HEK293T (cell line): ENCODE measurements at regions not wholly inside any gene's neighbourhood (a gene's known extent, or its start where the extent isn't known, plus 50 kb on each side); places are given as distances from the start of the nearest gene placed in this dataset.

Experiments used
- ARNT ChIP-seq: fragments of 450-650 bp; IDR thresholded peaks from 2 replicates; pipeline ENCODE4 v1.6.1; 2017; ENCODE audit warnings: mild to moderate bottlenecking
- BHLHE40 ChIP-seq: fragments of 450-650 bp; IDR thresholded peaks from 2 replicates; pipeline ENCODE4 v1.6.1; 2016; ENCODE audit warnings: mild to moderate bottlenecking, moderate library complexity, borderline replicate concordance
- CTBP1 ChIP-seq: fragments of 450-650 bp; IDR thresholded peaks from 2 replicates; pipeline ENCODE4 v1.6.1; 2016; ENCODE audit warnings: borderline replicate concordance
- ELF4 ChIP-seq: fragments of 450-650 bp; IDR thresholded peaks from 2 replicates; pipeline ENCODE4 v1.6.1; 2017; ENCODE audit warnings: antibody characterized with exemption
- FOXA1 ChIP-seq: fragments of 450-650 bp; IDR thresholded peaks from 2 replicates; pipeline ENCODE4 v1.6.1; 2016; ENCODE audit warnings: mild to moderate bottlenecking
- FOXM1 ChIP-seq: fragments of 450-650 bp; IDR thresholded peaks from 2 replicates; pipeline ENCODE4 v1.6.1; 2017; ENCODE audit warnings: mild to moderate bottlenecking, borderline replicate concordance
- L3MBTL2 ChIP-seq: fragments of 450-650 bp; conservative IDR thresholded peaks from 2 replicates; pipeline ENCODE4 v1.6.1; 2016; ENCODE audit warnings: mild to moderate bottlenecking
- NFRKB ChIP-seq: fragments of 450-650 bp; IDR thresholded peaks from 2 replicates; pipeline ENCODE4 v1.6.1; 2016; ENCODE audit warnings: mild to moderate bottlenecking, moderate library complexity
- PKNOX1 ChIP-seq: fragments of 450-650 bp; IDR thresholded peaks from 2 replicates; pipeline ENCODE4 v1.6.1; 2016
- SP1 ChIP-seq: fragments of 450-650 bp; IDR thresholded peaks from 2 replicates; pipeline ENCODE4 v1.6.1; 2017
- SUZ12 ChIP-seq: fragments of 450-650 bp; IDR thresholded peaks from 2 replicates; pipeline ENCODE4 v1.6.1; 2016; ENCODE audit warnings: mild to moderate bottlenecking
- TARDBP ChIP-seq: fragments of 450-650 bp; IDR thresholded peaks from 2 replicates; pipeline ENCODE4 v1.6.1; 2016
- ZNF384 ChIP-seq: fragments of 450-650 bp; IDR thresholded peaks from 2 replicates; pipeline ENCODE4 v1.6.1; 2016

DNA sequence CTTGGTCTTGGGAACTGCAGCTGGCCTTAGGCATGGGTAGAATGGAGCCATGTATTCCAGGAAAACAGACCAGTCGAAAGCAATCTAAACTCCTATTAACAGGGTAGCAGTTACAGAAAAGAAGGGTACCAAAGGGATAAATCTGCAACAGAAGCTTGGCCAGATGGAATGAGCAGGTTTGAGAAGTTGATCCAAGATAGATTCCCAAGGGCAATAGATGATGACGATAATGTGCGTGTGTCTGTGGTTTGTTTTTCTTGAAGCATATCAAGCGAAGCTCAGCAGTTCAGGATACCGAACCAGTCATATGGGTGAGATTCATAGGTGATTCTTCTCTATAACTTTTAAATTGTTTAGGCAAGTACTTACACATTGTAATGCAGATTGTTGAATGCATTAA, 203.8 kb upstream of the SEMA6D start:
- TF ChIP-seq ARNT (no peak), SP1 (no peak), ELF4 (no peak), ZNF384 (no peak), PKNOX1 (no peak), FOXA1 (no peak), NFRKB (no peak), L3MBTL2 (no peak), FOXM1 (no peak), SUZ12 (no peak), BHLHE40 (no peak), TARDBP (no peak), CTBP1 (no peak)
